B cell (primary cell): ENCODE measurements at regions not wholly inside any gene's neighbourhood (a gene's known extent, or its start where the extent isn't known, plus 50 kb on each side); places are given as distances from the start of the nearest gene placed in this dataset.

Experiments
- CTCF ChIP-seq: fragments of 200-600 bp; IDR thresholded peaks from one replicate; pipeline ENCODE4 v1.8.0; 2022; ENCODE audit warnings: antibody characterized with exemption, mild to moderate bottlenecking
- EZH2 ChIP-seq: IDR thresholded peaks from 2 replicates; pipeline ENCODE4 v1.6.1; 2012; ENCODE audit warnings: borderline replicate concordance, low read depth, mild to moderate bottlenecking, moderate library complexity, low read length; ENCODE audit not compliant: insufficient read depth, poor library complexity, severe bottlenecking

- TF ChIP-seq CTCF (no peak), EZH2 (no peak)
Measured at GRCh38 chr13:103598671-103599070, 532.5 kb upstream of the SLC10A2 start.
